GM19025 (cell line): ENCODE measurements at regions not wholly inside any gene's neighbourhood (a gene's known extent, or its start where the extent isn't known, plus 50 kb on each side); places are given as distances from the start of the nearest gene placed in this dataset.
"Not testable (repeated sequence)": the region's sequence is repeated elsewhere in the genome, so short reads cannot be mapped to it uniquely, and the experiment has no call there.

ENCODE experiments used
- ATAC-seq: cut with Tn5 transposase; IDR thresholded peaks from one replicate; pipeline ENCODE4 v1.9.1; 2021; ENCODE audit warnings: mild to moderate bottlenecking, low read depth, moderate library complexity; ENCODE audit not compliant: unreplicated experiment

DNA sequence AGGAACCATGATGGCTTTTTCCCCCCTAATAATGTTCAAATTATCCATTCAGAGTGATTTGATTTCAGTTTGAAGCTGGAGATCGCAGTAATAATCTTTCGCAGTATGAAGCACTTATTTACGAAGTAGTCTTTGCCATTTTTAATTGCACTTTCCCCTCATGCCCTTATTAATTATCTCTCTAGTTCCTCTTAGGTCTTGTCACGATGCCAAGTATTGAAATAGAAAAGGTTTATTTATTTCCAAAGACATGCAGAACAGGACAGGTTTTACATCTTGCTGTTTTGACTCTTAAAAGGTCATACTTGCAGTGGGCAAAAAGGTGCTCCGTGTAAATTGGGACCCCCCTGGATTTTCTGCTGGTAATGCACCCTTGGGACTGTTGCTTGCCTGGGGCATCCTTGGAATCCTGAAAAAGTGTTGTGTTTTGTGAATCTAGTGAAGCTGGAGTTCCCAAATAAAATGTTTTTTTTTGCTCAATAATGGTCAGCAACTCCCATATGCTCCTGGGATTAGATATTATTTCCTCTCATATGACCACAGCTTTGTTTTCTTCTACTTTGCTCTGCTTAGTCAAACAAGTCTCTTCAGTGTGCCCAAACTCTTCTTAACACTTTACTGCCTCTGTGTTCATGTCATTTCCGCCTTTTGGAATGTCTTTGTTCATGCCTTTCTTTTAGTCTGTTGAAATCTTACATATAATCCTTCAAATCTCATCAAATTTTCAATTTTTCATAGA is 278.3 kb downstream of the TMEM38B start:
- ATAC-seq = no peak

DNA sequence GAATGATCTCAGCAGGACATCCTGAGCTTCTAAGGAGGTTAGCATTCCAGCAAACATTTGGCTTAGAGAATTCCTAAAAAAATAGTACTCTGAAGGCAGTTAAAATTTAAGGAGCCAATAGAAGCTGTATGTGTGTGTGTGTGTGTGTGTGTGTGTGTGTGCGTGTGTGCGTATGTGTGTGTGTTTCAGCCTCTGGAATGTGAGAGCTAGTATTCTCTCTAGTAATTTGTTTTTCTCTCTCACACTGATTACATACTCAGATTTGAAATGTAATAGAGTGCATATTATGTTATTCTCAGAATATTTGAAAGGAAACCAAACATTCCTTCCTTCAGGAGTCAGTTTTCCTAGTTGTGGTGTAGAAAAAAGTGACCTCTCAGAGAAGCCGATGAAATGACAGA is 279.6 kb downstream of the TMEM38B start:
- ATAC-seq = no peak

DNA sequence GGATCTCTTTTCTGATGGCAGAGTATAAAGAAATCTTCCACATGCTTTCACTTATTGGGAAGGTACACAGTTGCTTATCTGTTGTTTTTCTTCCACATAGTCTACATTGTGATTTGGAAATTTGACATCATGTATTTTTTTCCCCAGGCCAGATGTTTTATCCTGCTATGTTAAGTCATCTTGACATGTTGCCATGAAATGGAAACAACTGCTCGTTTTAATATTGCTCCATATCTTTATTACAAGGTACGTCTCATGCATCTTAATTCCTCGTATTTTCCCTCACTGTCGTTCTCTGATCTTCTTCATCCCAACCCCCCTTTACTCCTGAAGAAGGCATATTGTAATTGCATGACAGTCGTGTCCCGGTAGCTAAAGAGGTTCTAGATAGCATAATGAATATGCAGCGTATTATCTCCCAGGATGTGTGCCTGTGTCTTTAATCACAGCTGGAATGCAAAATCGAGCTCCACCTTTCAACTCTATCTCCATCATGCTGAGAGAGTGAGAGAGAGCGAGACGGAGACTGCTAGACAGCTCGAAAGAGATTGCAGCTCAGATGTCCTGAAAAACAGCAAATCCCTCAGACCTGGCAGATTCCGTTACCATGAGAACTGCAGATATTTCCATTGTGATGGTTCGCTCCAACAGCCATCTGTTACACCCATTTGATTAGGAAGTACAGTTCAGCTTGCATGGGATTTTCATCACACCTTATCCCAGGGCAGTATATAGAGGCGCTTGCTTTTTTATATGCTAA is 281.7 kb downstream of the TMEM38B start:
- ATAC-seq = no peak

DNA sequence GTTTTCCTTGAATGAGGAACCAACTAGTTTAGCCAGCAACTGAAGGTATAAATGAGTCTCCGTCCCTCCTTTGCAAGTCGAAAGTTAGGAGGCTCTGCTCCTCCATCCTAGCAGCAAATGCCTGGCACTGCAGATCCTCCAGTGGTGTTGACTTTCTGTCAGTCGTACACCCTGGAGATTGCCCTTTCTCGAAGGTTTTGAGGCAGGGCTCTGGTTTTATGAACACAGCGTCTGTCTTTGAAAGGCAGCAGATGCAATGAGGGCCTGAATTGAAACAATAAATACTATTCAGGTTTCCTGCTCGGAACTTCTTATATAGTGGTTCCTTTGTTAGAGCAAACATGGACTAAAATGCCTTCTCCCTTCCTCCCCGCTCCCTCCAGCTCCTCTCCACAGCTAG is 284.0 kb downstream of the TMEM38B start:
- ATAC-seq = no peak

DNA sequence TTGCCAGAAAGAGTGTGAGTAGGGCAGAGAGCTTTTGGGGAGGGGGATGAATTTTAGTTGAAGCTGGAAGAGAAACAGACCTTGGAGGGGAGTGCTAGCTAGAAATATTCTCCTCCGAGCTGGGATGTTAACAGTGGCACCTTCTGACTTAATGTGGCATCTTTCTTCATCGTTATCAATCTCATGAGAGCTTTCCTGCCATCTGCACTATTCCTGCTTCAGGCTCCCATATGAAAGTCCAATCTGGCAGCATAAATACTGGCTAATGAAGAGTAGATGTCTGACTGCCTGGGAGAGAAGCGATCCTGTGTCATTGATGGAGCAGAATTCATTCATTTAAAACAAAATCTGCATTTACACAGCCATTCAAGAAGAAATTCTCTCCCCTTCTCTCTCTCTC is 284.5 kb downstream of the TMEM38B start:
- no peak for ATAC-seq

DNA sequence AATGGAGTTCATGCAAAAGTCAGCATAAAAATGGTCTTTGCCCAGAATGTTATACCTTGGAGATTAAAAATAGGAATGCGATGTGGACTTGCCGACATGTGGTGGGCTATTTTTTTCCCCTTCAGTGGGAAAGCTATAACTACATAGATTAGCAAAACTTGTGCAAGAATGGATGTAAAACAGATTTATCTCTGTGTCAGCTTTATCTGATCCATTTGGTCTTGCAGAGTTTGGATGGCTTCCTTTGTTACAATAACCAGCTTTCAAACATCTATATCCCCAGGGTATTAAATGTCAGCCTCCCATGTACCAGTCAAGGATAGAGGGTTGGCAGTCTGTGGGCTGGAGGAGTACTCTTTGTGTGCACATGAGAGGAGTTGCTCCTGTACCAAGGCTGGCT is 284.9 kb downstream of the TMEM38B start:
- no peak for ATAC-seq

DNA sequence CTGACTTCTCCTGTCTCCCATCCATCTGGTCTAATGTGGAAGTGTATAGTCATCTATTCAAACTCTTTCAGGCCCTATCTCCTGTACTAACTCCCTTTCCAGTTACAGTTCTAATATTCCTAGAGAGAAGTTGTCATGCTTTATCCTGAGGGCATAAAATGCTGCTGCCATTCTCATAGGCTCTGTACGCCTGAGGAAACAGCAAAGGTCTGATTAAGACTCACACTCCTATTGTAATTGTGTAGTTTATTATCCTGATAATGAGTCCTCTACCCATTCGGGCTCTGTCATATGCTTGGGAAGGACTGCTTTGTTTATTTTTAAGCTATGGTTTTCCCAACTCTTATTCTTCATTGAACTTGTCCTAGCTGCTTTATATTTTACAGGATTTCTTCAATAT is 290.4 kb downstream of the TMEM38B start:
- ATAC-seq = no peak

DNA sequence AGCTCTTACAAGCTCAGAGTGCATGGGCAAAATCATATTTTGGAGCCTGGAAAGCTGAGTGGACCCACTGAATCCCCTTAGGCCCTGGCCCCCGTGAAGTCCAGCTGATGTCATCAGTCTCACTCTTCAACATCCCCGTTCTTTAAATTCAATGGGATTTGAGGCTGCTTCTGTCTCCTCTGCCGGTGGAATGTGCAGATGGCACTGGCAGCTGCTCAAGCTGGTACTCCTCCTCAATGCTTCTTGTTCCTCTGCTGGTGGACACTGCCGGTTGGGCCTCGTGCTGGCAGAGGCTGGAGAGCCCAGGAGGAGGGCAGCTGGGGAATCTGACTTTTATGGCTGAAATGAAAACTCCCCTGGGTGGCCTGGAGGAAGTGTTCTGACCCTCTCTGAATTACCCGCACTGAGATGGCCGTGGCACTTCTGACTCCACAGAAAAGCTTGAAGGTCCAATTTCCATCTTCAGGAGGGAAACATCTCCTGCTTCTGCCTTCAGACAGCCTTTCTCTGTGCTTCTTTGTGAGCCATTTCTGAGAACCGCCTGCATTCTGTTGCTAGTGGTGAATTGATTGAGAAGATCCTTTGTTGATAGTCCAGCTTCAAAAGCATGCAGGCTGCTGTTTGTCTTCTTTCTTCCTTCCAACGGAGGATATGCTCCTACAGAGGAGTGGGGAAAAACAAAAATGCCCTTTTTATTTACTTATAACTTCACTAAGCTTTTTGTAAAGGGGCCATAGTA is 298.9 kb downstream of the TMEM38B start:
- no peak for ATAC-seq

DNA sequence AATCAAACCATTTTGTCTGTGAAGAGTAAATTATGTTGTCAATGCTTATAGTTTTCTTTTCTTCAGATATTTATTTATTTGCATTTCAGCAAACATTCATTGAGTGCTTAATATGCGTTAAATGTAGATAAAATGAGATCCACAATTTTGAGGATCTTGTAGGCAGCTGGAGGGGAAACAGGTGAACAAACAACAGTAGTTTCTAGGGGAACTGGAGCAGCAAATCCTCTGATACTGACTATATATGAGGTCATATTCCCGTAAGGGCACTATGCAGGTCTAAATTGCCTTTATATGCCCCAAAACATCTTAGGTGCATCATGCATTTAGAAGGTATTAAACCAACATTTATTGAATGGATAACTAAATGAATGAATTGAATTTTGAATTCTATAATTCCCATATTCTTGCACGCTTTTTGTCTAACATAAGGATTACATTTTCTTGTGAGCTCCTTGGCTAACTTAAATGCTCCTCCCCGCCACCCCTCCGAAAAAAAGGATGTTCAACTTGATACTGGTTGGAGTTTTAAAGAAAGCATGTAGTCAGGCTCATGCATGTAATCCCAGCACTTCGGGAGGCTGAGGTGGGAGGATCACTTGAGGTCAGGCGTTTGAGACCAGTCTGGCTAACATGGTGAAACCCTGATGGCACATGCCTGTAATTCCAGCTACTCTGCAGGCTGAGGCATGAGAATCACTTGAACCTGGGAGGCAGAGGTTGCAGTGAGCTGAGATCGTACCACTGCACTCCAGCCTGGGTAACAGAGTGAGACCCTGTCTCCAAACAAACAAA is 299.8 kb downstream of the TMEM38B start:
- ATAC-seq = no peak

DNA sequence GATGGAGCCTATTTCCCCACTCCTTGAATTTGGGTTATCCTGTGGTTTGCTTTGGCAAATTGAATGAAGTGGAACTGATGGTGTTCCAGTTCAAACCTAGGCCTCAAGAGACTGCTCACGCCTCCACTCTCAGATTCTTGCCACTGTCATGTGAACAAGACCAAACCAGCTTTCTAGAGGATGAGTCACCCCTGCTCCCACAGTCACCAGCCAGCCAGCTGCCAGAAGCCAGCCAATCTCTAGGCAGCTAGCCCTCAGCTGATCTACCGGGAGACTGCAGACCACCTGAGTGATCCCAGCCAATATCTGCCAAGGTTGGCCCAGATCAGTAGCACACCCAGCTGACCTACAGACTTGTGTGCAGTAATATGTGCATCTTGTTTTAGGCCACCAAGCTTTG is 300.6 kb downstream of the TMEM38B start:
- no peak for ATAC-seq

DNA sequence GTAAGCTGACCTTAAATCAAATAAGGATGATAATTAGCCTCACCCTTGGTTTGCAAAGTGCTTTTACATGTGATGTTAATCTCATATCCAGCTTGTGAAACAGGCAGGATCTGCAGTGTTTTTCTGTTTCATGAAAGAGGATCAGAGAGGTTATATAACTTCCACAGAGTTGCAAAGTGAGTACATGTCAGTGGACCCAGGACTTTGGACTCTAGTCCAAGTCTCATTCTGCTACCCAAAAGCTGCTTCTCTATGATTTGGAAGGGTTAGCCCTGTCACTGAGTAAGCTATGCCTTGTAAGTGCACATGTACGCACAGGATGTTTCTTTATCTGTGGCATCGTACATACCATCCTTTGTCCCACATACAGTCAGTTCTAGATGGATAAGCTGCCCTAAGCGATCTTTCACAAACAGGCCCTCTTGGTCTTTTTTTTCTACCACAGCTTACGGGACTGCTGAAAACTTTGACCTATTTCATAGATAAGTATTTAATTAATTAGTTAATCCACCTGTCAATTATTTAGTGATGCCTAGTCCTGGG is 322.9 kb downstream of the TMEM38B start:
- ATAC-seq = no peak

DNA sequence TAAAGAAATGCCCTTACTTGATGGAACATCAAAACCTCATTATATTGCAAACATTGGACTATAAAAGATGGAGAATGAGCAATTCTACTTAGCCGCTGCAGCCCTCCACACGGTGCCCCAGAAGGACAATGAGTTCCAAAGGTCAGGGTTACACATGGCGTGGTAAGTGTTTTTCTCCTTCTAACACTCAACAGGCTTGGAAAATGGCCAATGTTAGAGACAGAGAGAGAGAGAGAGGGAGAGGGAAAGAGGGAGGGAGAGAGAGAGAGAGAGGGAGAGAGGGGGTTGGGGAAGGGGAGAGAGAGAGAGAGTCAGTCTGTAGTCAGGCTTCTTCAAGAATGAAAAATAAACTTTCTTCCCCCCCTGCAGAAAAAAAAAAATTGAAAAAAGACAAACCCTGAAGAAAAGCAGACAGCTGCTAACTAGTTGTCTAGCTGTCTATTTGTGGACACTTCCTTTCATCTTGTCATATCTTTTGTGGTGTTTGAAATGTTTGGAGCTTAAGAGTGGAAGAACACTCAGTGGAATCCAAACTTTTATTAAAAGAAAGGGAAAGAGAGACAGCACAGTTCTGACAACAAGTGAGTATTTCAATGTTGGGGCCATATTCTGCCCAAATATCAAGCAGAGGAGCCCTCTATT is 324.8 kb downstream of the TMEM38B start:
- no peak for ATAC-seq

DNA sequence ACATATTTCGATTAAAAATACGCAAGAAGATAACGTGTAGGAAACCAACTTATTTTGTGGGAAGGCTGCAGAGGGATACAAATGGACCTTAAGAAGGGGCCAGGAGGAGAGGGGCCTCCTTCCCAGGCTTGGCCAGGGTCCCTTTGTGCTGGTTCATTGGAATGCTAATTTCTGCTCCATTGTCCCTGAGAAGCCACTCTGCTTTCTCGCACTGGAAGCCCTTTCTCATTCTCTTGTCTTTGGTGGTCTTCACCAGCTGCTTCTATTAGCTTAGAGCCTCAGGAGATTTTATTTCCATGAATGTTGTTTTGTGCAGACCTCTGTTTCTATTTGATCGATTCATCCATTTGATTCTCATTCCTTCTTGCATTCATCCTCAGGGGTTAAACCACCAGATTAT is 325.4 kb downstream of the TMEM38B start:
- no peak for ATAC-seq

DNA sequence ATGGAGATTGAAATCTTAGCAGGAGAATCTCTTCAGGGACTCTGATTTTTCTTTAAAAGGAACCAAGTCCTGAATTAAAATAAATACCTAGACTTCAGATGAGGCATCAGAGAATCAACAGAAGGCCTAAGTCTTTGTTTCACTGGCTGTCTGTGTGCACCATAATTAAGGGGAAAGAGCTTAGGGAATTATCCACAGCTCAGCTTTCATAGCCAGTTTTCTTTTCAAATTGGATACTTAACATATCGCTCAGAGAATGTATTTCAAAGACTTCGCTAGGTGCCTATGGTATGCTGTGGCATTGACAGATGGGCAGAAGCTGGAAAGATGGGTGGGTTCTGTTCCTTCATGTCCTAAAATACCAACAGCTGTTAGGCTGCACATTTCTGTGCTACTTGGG is 325.8 kb downstream of the TMEM38B start:
- no peak for ATAC-seq

DNA sequence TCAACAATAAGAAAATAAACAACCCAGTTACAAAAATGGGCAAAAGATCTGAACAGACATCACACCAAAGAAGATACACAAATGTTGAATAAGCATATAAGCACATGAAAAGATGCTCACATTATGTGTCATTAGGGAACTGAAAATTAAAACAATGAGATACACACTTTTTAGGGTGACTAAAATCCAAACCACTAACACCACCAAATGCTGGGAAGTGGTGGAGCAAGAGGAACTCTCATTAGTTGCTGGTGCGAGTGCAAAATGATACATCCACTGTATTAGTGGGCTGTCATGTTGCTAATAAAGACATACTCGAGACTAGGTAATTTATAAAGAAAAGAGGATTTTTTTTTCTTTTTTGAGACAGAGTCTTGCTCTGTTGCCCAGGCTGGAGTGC is 329.1 kb downstream of the TMEM38B start:
- no peak for ATAC-seq

DNA sequence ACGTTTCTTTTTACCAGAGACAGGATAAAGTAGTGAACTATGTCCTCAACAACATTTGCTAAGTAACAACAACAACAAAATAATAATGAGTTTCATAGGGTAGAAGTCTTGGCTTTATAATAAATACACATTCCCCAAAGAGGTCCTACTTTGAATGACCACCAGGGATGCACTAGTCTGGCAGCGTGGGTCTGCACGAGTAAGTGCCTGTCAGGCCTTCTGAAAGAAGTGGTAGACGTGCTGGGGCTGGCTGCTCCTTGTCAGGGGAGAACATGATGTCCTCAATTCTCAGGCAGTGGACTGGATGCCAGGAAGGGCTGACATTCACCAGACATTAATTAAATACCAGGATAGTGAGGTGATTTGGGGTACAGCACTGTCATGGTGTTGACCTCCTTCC is 331.1 kb downstream of the TMEM38B start:
- no peak for ATAC-seq

DNA sequence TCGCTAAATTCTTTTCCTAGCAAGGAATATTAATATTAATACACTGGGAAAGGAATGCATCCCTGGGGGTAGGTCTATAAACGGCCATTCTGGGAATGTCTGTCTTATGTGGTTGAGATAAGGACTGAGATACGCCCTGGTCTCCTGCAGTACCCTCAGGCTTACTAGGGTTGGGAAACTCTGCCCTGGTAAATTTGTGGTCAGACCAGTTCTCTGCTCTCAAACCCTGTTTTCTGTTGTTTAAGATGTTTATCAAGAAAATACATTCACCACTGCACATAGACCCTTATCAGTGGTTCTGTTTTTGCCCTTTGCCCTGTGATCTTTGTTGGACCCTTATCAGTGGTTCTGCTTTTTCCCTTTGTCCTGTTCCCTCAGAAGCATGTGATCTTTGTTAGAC is 335.8 kb downstream of the TMEM38B start:
- ATAC-seq = not testable (repeated sequence)

DNA sequence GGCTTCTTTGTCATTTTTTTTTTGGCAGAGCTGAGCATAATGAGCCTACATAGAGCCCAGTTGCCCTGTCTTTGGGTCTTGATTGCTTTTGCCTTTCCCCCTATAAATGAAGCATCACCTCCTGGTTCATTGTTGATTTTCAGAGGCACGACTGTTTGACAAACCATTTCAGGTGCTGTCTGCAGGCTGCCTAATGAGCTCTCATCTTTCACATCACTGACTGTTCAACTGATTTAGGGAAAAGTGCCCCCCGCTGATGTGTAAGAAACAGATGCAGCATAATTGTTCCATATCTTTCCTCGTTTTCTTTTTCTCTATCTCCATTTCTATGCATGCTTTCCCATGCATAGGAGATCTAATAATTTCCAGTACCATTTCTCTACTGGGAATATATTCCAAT is 338.6 kb downstream of the TMEM38B start:
- no peak for ATAC-seq

DNA sequence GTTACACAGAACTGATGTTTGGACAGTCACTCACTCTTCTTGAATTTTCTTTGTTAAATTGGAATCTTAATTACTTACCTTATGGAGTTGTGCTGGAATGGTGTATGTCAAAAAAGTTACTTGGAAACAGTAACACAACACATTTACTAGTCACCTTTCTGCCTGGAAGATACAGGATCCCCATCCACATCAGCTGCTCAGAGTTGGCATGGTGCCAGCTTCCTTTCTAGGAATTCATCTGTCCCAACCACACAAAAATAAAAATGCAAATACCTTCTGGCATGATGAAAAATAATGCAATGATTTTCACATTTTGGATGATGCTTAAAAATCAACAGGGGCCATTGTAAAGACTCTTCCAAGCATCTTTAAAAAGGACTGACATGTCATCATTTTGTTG is 341.5 kb downstream of the TMEM38B start:
- ATAC-seq = no peak
